Fibroblast of lung (primary cell): ENCODE measurements at regions not wholly inside any gene's neighbourhood (a gene's known extent, or its start where the extent isn't known, plus 50 kb on each side); places are given as distances from the start of the nearest gene placed in this dataset.

Experiments used
- EZH2 ChIP-seq: IDR thresholded peaks from 2 replicates; pipeline ENCODE4 v1.5.1; 2012; ENCODE audit warnings: low read length, control low read depth, mild to moderate bottlenecking; ENCODE audit errors: missing control alignments
- TF ChIP-seq, protein P1 (sequence below), 2 donors: IDR thresholded peaks in 1 of 2; conservative IDR thresholded peaks in 1 of 2; 1 replicate in 1 of 2; 2 replicates in 1 of 2; pipeline ENCODE4 v1.5.1; 2011 to 2012; ENCODE audit warnings: low read length in 2 of 2, control low read depth in 1 of 2, inconsistent platforms in 1 of 2, low read depth in 1 of 2, mild to moderate bottlenecking in 1 of 2

DNA sequence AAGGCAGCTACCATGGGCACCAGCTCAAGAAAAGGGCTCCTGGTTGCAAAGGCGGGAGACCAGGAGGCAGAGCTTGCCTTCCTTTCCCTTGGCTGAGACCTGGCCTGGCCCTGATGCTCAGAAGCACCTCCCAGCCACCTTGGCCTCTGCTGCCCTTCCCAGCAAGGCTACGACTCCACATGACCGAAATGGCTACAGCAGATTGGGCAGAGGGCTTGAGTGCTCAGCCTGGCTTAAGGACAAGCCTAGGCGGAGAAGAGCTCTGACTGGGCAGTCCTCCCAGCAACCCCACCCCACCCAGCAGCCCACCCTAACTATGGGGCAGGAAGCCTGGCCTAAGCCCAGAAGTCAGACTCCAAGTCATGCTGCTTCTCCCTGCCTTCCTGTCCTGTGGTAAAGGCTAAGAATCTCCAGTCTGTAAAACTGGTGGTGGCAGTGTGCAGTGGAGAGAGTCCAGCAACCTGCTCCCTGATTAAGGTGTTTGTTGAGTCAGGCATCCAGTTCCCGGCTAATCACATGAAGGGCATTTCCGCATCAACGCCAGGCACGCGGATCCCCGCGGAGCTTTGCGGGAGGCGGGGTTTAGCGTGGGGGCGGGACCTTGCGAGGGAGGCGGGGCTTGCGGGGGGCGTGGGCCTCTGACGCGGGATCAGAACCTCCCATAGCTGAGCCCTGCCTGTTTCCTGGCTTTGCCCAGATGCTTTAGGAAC lies 256.0 kb downstream of the BCL11A start:
- TF ChIP-seq, protein P1, sequence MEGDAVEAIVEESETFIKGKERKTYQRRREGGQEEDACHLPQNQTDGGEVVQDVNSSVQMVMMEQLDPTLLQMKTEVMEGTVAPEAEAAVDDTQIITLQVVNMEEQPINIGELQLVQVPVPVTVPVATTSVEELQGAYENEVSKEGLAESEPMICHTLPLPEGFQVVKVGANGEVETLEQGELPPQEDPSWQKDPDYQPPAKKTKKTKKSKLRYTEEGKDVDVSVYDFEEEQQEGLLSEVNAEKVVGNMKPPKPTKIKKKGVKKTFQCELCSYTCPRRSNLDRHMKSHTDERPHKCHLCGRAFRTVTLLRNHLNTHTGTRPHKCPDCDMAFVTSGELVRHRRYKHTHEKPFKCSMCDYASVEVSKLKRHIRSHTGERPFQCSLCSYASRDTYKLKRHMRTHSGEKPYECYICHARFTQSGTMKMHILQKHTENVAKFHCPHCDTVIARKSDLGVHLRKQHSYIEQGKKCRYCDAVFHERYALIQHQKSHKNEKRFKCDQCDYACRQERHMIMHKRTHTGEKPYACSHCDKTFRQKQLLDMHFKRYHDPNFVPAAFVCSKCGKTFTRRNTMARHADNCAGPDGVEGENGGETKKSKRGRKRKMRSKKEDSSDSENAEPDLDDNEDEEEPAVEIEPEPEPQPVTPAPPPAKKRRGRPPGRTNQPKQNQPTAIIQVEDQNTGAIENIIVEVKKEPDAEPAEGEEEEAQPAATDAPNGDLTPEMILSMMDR (conservative IDR thresholded peaks at IDR 0.05 in 1 of 2, IDR thresholded peaks at IDR 0.05 in 1 of 2; ENCODE audit: low read depth in 1 of 2, low read length in 2 of 2) = no peak
- TF ChIP-seq EZH2 = no peak
